Testis (tissue), 2 donors: ENCODE measurements at regions not wholly inside any gene's neighbourhood (a gene's known extent, or its start where the extent isn't known, plus 50 kb on each side); places are given as distances from the start of the nearest gene placed in this dataset.

Source experiments
- DNase-seq: peaks from one replicate; pipeline ENCODE4 v3.0.0-alpha.2; 2019
- H3K27ac ChIP-seq, 2 donors: fragments of 200-600 bp; sonication (generic); one replicate each; pipeline ENCODE4 v1.5.1; 2019
- H3K27me3 ChIP-seq: fragments of 200-600 bp; sonication (generic); one replicate; pipeline ENCODE4 v1.5.1; 2019
- H3K36me3 ChIP-seq: fragments of 200-600 bp; sonication (generic); one replicate; pipeline ENCODE4 v1.5.1; 2017; ENCODE audit warnings: low read depth; ENCODE audit errors: missing control alignments
- H3K4me1 ChIP-seq: fragments of 200-600 bp; sonication (generic); one replicate; pipeline ENCODE4 v1.5.1; 2019
- H3K4me3 ChIP-seq, 2 donors: fragments of 200-600 bp; sonication (generic); one replicate each; pipeline ENCODE4 v1.5.1; 2017 to 2019
- H3K9me3 ChIP-seq: fragments of 200-600 bp; sonication (generic); one replicate; pipeline ENCODE4 v1.5.1; 2017
- CTCF ChIP-seq, 3 experiments: fragments of 450-650 bp in 2 of 3; fragments of 200-600 bp in 1 of 3; sonication (generic) in 1 of 3; IDR thresholded peaks; one replicate each; pipeline ENCODE4 v1.5.1; 2016 to 2019; ENCODE audit warnings: antibody characterized with exemption in 3 of 3, mild to moderate bottlenecking in 2 of 3, moderate library complexity in 1 of 3
- POLR2A ChIP-seq: fragments of 450-650 bp; IDR thresholded peaks from one replicate; pipeline ENCODE4 v1.6.1; 2017; ENCODE audit warnings: antibody characterized with exemption, mild to moderate bottlenecking, moderate library complexity
- WGBS, 2 donors: methylation state at CpG; one replicate each; pipeline ENCODE4 v1.1.5; 2018; 5-methylcytosine and 5-hydroxymethylcytosine counted together
- intact Hi-C: fragments of 100-400 bp; cut with DNase I; formaldehyde crosslinking; loops from one replicate; pipeline ENCODE4 v1.15.1; 2023; ENCODE audit warnings: low total_unique reads

- intact Hi-C loops = no loop called here
- no peaks in the 10 kb centered on the region for H3K4me1 ChIP-seq
- no peaks in the 10 kb centered on the region for H3K9me3 ChIP-seq
- no peaks in the 10 kb centered on the region for H3K36me3 ChIP-seq
- H3K27ac ChIP-seq = no peak overlapping the region
- no peak for DNase-seq
- no peaks in the 10 kb centered on the region for H3K27me3 ChIP-seq
- TF ChIP-seq POLR2A = no peak
- TF ChIP-seq CTCF (IDR thresholded peaks at IDR 0.05) = no peak
- WGBS, 2 donors = 79 to 85% methylated on average over 3 of the region's 3 CpGs
- H3K4me3 ChIP-seq = no peak overlapping the region
Observed at GRCh38 chr2:204026294-204026693, 89.7 kb downstream of the ICOS start.

GRCh38 chr2:204027091-204027490 is 90.5 kb downstream of the ICOS start:
- intact Hi-C loops = no loop called here
- DNase-seq = no peak
- 59 to 72% methylated on average over 3 of the region's 3 CpGs for WGBS, 2 donors

GRCh38 chr2:204030322-204030721 is 93.8 kb downstream of the ICOS start:
- Histone ChIP-seq H3K9me3 (no peaks in the 10 kb centered on the region), H3K4me3 (no peak overlapping the region), H3K4me1 (no peaks in the 10 kb centered on the region), H3K36me3 (no peaks in the 10 kb centered on the region), H3K27ac (no peak overlapping the region), H3K27me3 (no peaks in the 10 kb centered on the region)
- no peak for DNase-seq
- WGBS, 2 donors = 46 to 61% methylated on average over 2 of the region's 2 CpGs
- TF ChIP-seq POLR2A (no peak), CTCF (IDR thresholded peaks at IDR 0.05) (no peak)
- intact Hi-C loops = no loop called here

More at GRCh38 chr2:204027091-204027490, 90.5 kb downstream of the ICOS start:
- Histone ChIP-seq H3K27ac (no peak overlapping the region), H3K9me3 (no peaks in the 10 kb centered on the region), H3K27me3 (no peaks in the 10 kb centered on the region), H3K4me1 (no peaks in the 10 kb centered on the region), H3K36me3 (no peaks in the 10 kb centered on the region), H3K4me3 (no peak overlapping the region)
- TF ChIP-seq CTCF (IDR thresholded peaks at IDR 0.05) = no peak

GRCh38 chr2:204031056-204031455 is 94.5 kb downstream of the ICOS start:
- DNase-seq = no peak
- 52 to 54% methylated on average over 4 of the region's 4 CpGs for WGBS, 2 donors

More at GRCh38 chr2:204031056-204031455, 94.5 kb downstream of the ICOS start:
- intact Hi-C loops = no loop called here
- H3K4me1 ChIP-seq = no peaks in the 10 kb centered on the region
- H3K27me3 ChIP-seq = no peaks in the 10 kb centered on the region
- TF ChIP-seq CTCF (IDR thresholded peaks at IDR 0.05) (no peak), POLR2A (no peak)
- no peak overlapping the region for H3K4me3 ChIP-seq
- no peaks in the 10 kb centered on the region for H3K9me3 ChIP-seq
- no peaks in the 10 kb centered on the region for H3K36me3 ChIP-seq
- H3K27ac ChIP-seq = no peak overlapping the region
